Astrocyte (in vitro differentiated cells and primary cell): ENCODE measurements at regions not wholly inside any gene's neighbourhood (a gene's known extent, or its start where the extent isn't known, plus 50 kb on each side); places are given as distances from the start of the nearest gene placed in this dataset.

Source experiments
- DNase-seq: peaks from one replicate; pipeline ENCODE4 v3.0.0-alpha.2; 2010; ENCODE audit warnings: low read depth
- FAIRE-seq: peaks from 2 replicates; lab custom pipeline; 2011; peaks lifted over from hg19 to GRCh38; lab: Jason Lieb, UNC
- H2AFZ ChIP-seq: 2 replicates; pipeline ENCODE4 v1.6.0; 2012; ENCODE audit warnings: low read depth, low read length, inconsistent platforms
- H3K27ac ChIP-seq: 2 replicates; pipeline ENCODE4 v1.5.1; 2011; ENCODE audit warnings: low read depth, low read length, inconsistent platforms
- H3K27me3 ChIP-seq: 2 replicates; pipeline ENCODE4 v1.6.0; 2011; ENCODE audit warnings: low read length, inconsistent platforms; ENCODE audit not compliant: insufficient read depth
- H3K36me3 ChIP-seq: 2 replicates; pipeline ENCODE4 v1.5.1; 2011; ENCODE audit warnings: low read length, inconsistent platforms; ENCODE audit not compliant: insufficient read depth
- H3K4me1 ChIP-seq: 2 replicates; pipeline ENCODE4 v1.5.1; 2011; ENCODE audit warnings: low read length, inconsistent platforms; ENCODE audit not compliant: insufficient read depth
- H3K4me2 ChIP-seq: 2 replicates; pipeline ENCODE4 v1.6.0; 2012; ENCODE audit warnings: low read length, inconsistent platforms
- H3K4me3 ChIP-seq: 2 replicates; pipeline ENCODE4 v1.5.1; 2011; ENCODE audit warnings: low read depth, mild to moderate bottlenecking, low read length, inconsistent platforms; ENCODE audit not compliant: insufficient read depth
- H3K79me2 ChIP-seq: 2 replicates; pipeline ENCODE4 v1.6.0; 2012; ENCODE audit warnings: mild to moderate bottlenecking, low read length, inconsistent platforms; ENCODE audit not compliant: insufficient read depth
- H3K9ac ChIP-seq: 2 replicates; pipeline ENCODE4 v1.6.0; 2012; ENCODE audit warnings: mild to moderate bottlenecking, low read length, inconsistent platforms
- H3K9me3 ChIP-seq: 2 replicates; pipeline ENCODE4 v1.5.1; 2012; ENCODE audit warnings: low read depth, mild to moderate bottlenecking, low read length, inconsistent platforms; ENCODE audit not compliant: insufficient read depth
- H4K20me1 ChIP-seq: 2 replicates; pipeline ENCODE4 v1.6.0; 2012; ENCODE audit warnings: low read length, inconsistent platforms; ENCODE audit not compliant: insufficient read depth
- H3K27ac Mint-ChIP-seq: one replicate; pipeline ENCODE4 v1.8.0; 2021; ENCODE audit warnings: mild to moderate bottlenecking, mixed read lengths; ENCODE audit not compliant: unreplicated experiment
- H3K27me3 Mint-ChIP-seq: one replicate; pipeline ENCODE4 v1.8.0; 2021; ENCODE audit warnings: low read depth, mixed read lengths; ENCODE audit not compliant: unreplicated experiment
- H3K36me3 Mint-ChIP-seq: one replicate; pipeline ENCODE4 v1.8.0; 2021; ENCODE audit warnings: low read depth, mixed read lengths; ENCODE audit not compliant: unreplicated experiment
- H3K4me1 Mint-ChIP-seq: one replicate; pipeline ENCODE4 v1.8.0; 2021; ENCODE audit warnings: low read depth, mixed read lengths; ENCODE audit not compliant: unreplicated experiment
- H3K4me3 Mint-ChIP-seq: one replicate; pipeline ENCODE4 v1.8.0; 2021; ENCODE audit warnings: mild to moderate bottlenecking, moderate library complexity, mixed read lengths; ENCODE audit not compliant: unreplicated experiment
- H3K9me3 Mint-ChIP-seq: one replicate; pipeline ENCODE4 v1.8.0; 2021; ENCODE audit warnings: mild to moderate bottlenecking, mixed read lengths; ENCODE audit not compliant: unreplicated experiment
- CTCF ChIP-seq: IDR thresholded peaks from 2 replicates; pipeline ENCODE4 v1.5.1; 2011; ENCODE audit warnings: low read depth, mild to moderate bottlenecking, inconsistent platforms, low read length, moderate library complexity; ENCODE audit not compliant: insufficient read depth
- EZH2 ChIP-seq: IDR thresholded peaks from 2 replicates; pipeline ENCODE4 v1.6.1; 2012; ENCODE audit warnings: mild to moderate bottlenecking, low read length, inconsistent platforms; ENCODE audit not compliant: insufficient read depth

- H3K4me3 Mint-ChIP-seq: no peak overlapping the region
- H3K9me3 ChIP-seq: no peaks in the 10 kb centered on the region
- H3K36me3 Mint-ChIP-seq: no peaks in the 10 kb centered on the region
- H3K9ac ChIP-seq: no peak overlapping the region
- peaks cover 5% of the 10 kb centered on the region for H3K27me3 Mint-ChIP-seq
- H3K27me3 ChIP-seq: no peaks in the 10 kb centered on the region
- no peak for TF ChIP-seq CTCF
- TF ChIP-seq EZH2: no peak
- DNase-seq (no peak), FAIRE-seq (no peak)
- no peaks in the 10 kb centered on the region for H3K9me3 Mint-ChIP-seq
- H3K4me3 ChIP-seq: no peak overlapping the region
- no peaks in the 10 kb centered on the region for H3K4me1 Mint-ChIP-seq
- H4K20me1 ChIP-seq: no peaks in the 10 kb centered on the region
- H3K4me2 ChIP-seq: no peak overlapping the region
- no peak overlapping the region for H3K27ac Mint-ChIP-seq
- H3K36me3 ChIP-seq: no peaks in the 10 kb centered on the region
- no peak overlapping the region for H2AFZ ChIP-seq
- no peaks in the 10 kb centered on the region for H3K4me1 ChIP-seq
- H3K79me2 ChIP-seq: no peaks in the 10 kb centered on the region
- H3K27ac ChIP-seq: no peak overlapping the region
Measured at GRCh38 chr20:52905241-52905994, 66.7 kb upstream of the TSHZ2 start.

- Mint-ChIP-seq H3K4me1 (no peaks in the 10 kb centered on the region), H3K9me3 (no peaks in the 10 kb centered on the region), H3K27ac (no peak overlapping the region), H3K4me3 (no peak overlapping the region), H3K36me3 (no peaks in the 10 kb centered on the region), H3K27me3 (peaks cover 5% of the 10 kb centered on the region)
- Histone ChIP-seq H3K9ac (no peak overlapping the region), H3K4me2 (no peak overlapping the region), H4K20me1 (no peaks in the 10 kb centered on the region), H3K4me1 (no peaks in the 10 kb centered on the region), H3K36me3 (no peaks in the 10 kb centered on the region), H2AFZ (no peak overlapping the region), H3K79me2 (no peaks in the 10 kb centered on the region), H3K27ac (no peak overlapping the region), H3K4me3 (no peak overlapping the region), H3K9me3 (no peaks in the 10 kb centered on the region), H3K27me3 (no peaks in the 10 kb centered on the region)
- DNase-seq (no peak), FAIRE-seq (no peak)
- TF ChIP-seq CTCF: no peak
- TF ChIP-seq EZH2: no peak
Measured at GRCh38 chr20:52904837-52905236, 67.3 kb upstream of the TSHZ2 start.

GRCh38 chr20:52899041-52899608 is 73.0 kb upstream of the TSHZ2 start:
- H3K27me3 ChIP-seq: no peaks in the 10 kb centered on the region
- H3K79me2 ChIP-seq: no peaks in the 10 kb centered on the region
- Mint-ChIP-seq H3K27ac (no peak overlapping the region), H3K27me3 (peaks cover 2% of the 10 kb centered on the region), H3K36me3 (no peaks in the 10 kb centered on the region), H3K9me3 (peaks cover 2% of the 10 kb centered on the region), H3K4me1 (no peaks in the 10 kb centered on the region), H3K4me3 (no peak overlapping the region)
- DNase-seq (no peak), FAIRE-seq (no peak)
- no peaks in the 10 kb centered on the region for H3K4me1 ChIP-seq
- no peak overlapping the region for H3K27ac ChIP-seq
- H3K4me2 ChIP-seq: no peak overlapping the region
- no peaks in the 10 kb centered on the region for H3K36me3 ChIP-seq
- H2AFZ ChIP-seq: no peak overlapping the region
- H3K4me3 ChIP-seq: no peak overlapping the region
- H3K9ac ChIP-seq: no peak overlapping the region
- no peaks in the 10 kb centered on the region for H4K20me1 ChIP-seq
- TF ChIP-seq CTCF (no peak), EZH2 (no peak)
- no peaks in the 10 kb centered on the region for H3K9me3 ChIP-seq
